GM21528 (cell line): ENCODE measurements at regions not wholly inside any gene's neighbourhood (a gene's known extent, or its start where the extent isn't known, plus 50 kb on each side); places are given as distances from the start of the nearest gene placed in this dataset.

Experiments
- ATAC-seq: cut with Tn5 transposase; IDR thresholded peaks from one replicate; pipeline ENCODE4 v1.9.1; 2021; ENCODE audit warnings: mild to moderate bottlenecking, moderate library complexity; ENCODE audit not compliant: unreplicated experiment, low FRiP score

GRCh38 chr1:94599095-94599813 is 57.7 kb upstream of the F3 start:
- no peak for ATAC-seq

- ATAC-seq, result no peak
These were observed 56.1 kb upstream of the F3 start for GRCh38 chr1:94597701-94598100.

GRCh38 chr1:94596260-94596659 is 54.7 kb upstream of the F3 start:
- no peak for ATAC-seq

GRCh38 chr1:94595658-94596057 is 54.1 kb upstream of the F3 start:
- no peak for ATAC-seq

GRCh38 chr1:94593611-94594010 is 52.1 kb upstream of the F3 start:
- ATAC-seq, result no peak

GRCh38 chr1:94592571-94592920 is 51.0 kb upstream of the F3 start:
- ATAC-seq, result no peak

GRCh38 chr1:94591823-94592570 is 50.4 kb upstream of the F3 start:
- no peak for ATAC-seq
